ENCODE measurements at regions not wholly inside any gene's neighbourhood (a gene's known extent, or its start where the extent isn't known, plus 50 kb on each side); places are given as distances from the start of the nearest gene placed in this dataset.

- DNase-seq (ENCODE audit: low read depth), result peak; percentile 33
- H3K4me3 ChIP-seq (ENCODE audit: control insufficient read depth, low read depth, low read length), result no peak overlapping the region
- TF ChIP-seq CTCF (conservative IDR thresholded peaks at IDR 0.05; ENCODE audit: control insufficient read depth, insufficient read depth, low read depth, low read length), result no peak
Measured at GRCh38 chr16:65409510-65409909, 287.6 kb upstream of the CDH11 start.

GRCh38 chr16:65406933-65407332, 285.1 kb upstream of the CDH11 start:
- DNase-seq (ENCODE audit: low read depth), result no peak
- TF ChIP-seq CTCF (conservative IDR thresholded peaks at IDR 0.05; ENCODE audit: control insufficient read depth, insufficient read depth, low read depth, low read length), result no peak
- H3K4me3 ChIP-seq (ENCODE audit: control insufficient read depth, low read depth, low read length), result no peak overlapping the region

- TF ChIP-seq CTCF (conservative IDR thresholded peaks at IDR 0.05; ENCODE audit: control insufficient read depth, insufficient read depth, low read depth, low read length), result no peak
- H3K4me3 ChIP-seq (ENCODE audit: control insufficient read depth, low read depth, low read length), result no peak overlapping the region
- DNase-seq (ENCODE audit: low read depth), result no peak
Measured at GRCh38 chr16:65406116-65406515, 284.3 kb upstream of the CDH11 start.

GRCh38 chr16:65394281-65394680, 272.4 kb upstream of the CDH11 start:
- H3K4me3 ChIP-seq (ENCODE audit: control insufficient read depth, low read depth, low read length), result no peak overlapping the region
- DNase-seq (ENCODE audit: low read depth), result no peak
- TF ChIP-seq CTCF (conservative IDR thresholded peaks at IDR 0.05; ENCODE audit: control insufficient read depth, insufficient read depth, low read depth, low read length), result no peak

- no peak for TF ChIP-seq CTCF (conservative IDR thresholded peaks at IDR 0.05; ENCODE audit: control insufficient read depth, insufficient read depth, low read depth, low read length)
- DNase-seq (ENCODE audit: low read depth), result peak; percentile 16
- no peak overlapping the region for H3K4me3 ChIP-seq (ENCODE audit: control insufficient read depth, low read depth, low read length)
Measured at GRCh38 chr16:65392806-65393565, 271.1 kb upstream of the CDH11 start.

- H3K4me3 ChIP-seq (ENCODE audit: control insufficient read depth, low read depth, low read length), result no peak overlapping the region
- TF ChIP-seq CTCF (conservative IDR thresholded peaks at IDR 0.05; ENCODE audit: control insufficient read depth, insufficient read depth, low read depth, low read length), result no peak
Measured at GRCh38 chr16:65388592-65388991, 266.7 kb upstream of the CDH11 start.

More at GRCh38 chr16:65388592-65388991, 266.7 kb upstream of the CDH11 start:
- peak; percentile 71 for DNase-seq (ENCODE audit: low read depth)

Data from fibroblast of mammary gland (primary cell).